Stomach (tissue), 8 donors: ENCODE measurements at regions not wholly inside any gene's neighbourhood (a gene's known extent, or its start where the extent isn't known, plus 50 kb on each side); places are given as distances from the start of the nearest gene placed in this dataset.
"Not testable (repeated sequence)": the region's sequence is repeated elsewhere in the genome, so short reads cannot be mapped to it uniquely, and the experiment has no call there.

Source experiments
- DNase-seq, 2 donors: peaks; one replicate each; pipeline versions ENCODE4 v3.0.0 to v3.0.0-alpha.2; 2013 to 2019
- H3K27ac ChIP-seq, 5 donors: fragments of 200-600 bp in 4 of 5; sonication (generic) in 4 of 5; one replicate each; pipeline ENCODE4 v1.5.1; 2013 to 2019; ENCODE audit warnings: mild to moderate bottlenecking in 1 of 5, moderate library complexity in 1 of 5
- H3K27me3 ChIP-seq, 3 donors: fragments of 200-600 bp; sonication (generic); one replicate each; pipeline ENCODE4 v1.5.1; 2017 to 2019; ENCODE audit warnings: mixed run types in 1 of 3
- H3K36me3 ChIP-seq, 4 donors: fragments of 200-600 bp; sonication (generic); 1 replicate in 3 of 4; 2 replicates in 1 of 4; pipeline ENCODE4 v1.5.1; 2016 to 2019
- H3K4me1 ChIP-seq, 4 donors: fragments of 200-600 bp; sonication (generic); one replicate each; pipeline ENCODE4 v1.5.1; 2016 to 2019
- H3K4me3 ChIP-seq, 4 donors: fragments of 200-600 bp; sonication (generic) in 3 of 4; one replicate each; pipeline ENCODE4 v1.5.1; 2016 to 2019; ENCODE audit warnings: mild to moderate bottlenecking in 1 of 4
- H3K9me3 ChIP-seq, 4 donors: fragments of 200-600 bp; sonication (generic); one replicate each; pipeline ENCODE4 v1.5.1; 2016 to 2019
- CTCF ChIP-seq, 7 experiments: fragments of 450-650 bp in 4 of 7; fragments of 200-600 bp in 3 of 7; sonication (generic) in 3 of 7; IDR thresholded peaks; one replicate each; pipeline ENCODE4 v1.5.1; 2016 to 2019; ENCODE audit warnings: antibody characterized with exemption in 7 of 7, control low read depth in 2 of 7, mild to moderate bottlenecking in 1 of 7
- EP300 ChIP-seq: sonication (generic); formaldehyde crosslinking; IDR thresholded peaks from one replicate; pipeline ENCODE4 v1.6.1; 2017; ENCODE audit warnings: antibody characterized with exemption
- POLR2A ChIP-seq, 4 donors: fragments of 450-650 bp; IDR thresholded peaks; one replicate each; pipeline ENCODE4 v1.6.1; 2016; ENCODE audit warnings: antibody characterized with exemption in 4 of 4, control low read depth in 2 of 4, mild to moderate bottlenecking in 1 of 4, moderate library complexity in 1 of 4
- POLR2AphosphoS5 ChIP-seq, 3 donors: sonication (generic); formaldehyde crosslinking; IDR thresholded peaks; one replicate each; pipeline ENCODE4 v1.6.1; 2016; ENCODE audit warnings: antibody characterized with exemption in 3 of 3
- WGBS, 5 donors: extraction: QIAGEN DNeasy Blood & Tissue Kit in 3 of 5; methylation state at CpG; one replicate each; pipeline versions ENCODE4 v1.1.5 to v1.1.7; 2013 to 2018; 5-methylcytosine and 5-hydroxymethylcytosine counted together
- intact Hi-C: fragments of 100-400 bp; cut with DNase I; formaldehyde crosslinking; loops from one replicate; pipeline ENCODE4 v1.15.1; 2023; ENCODE audit warnings: low total_unique reads
- donor health status: healthy with polysubstance abuse.
- donor health status: Bipolar disorder and iron deficiency.
- donor health status: healthy.

GRCh38 chr15:93748710-93749109, 482.7 kb upstream of the MCTP2 start:
- no peak for DNase-seq
- Histone ChIP-seq H3K4me1 (no peaks in the 10 kb centered on the region), H3K27ac (no peak overlapping the region), H3K36me3 (no peaks in the 10 kb centered on the region), H3K4me3 (no peak overlapping the region), H3K9me3 (peaks cover 0 to 33% (median 22%) of the 10 kb centered on the region in 4 donors), H3K27me3 (no peaks in the 10 kb centered on the region)
- TF ChIP-seq POLR2AphosphoS5 (IDR thresholded peaks at IDR 0.05) (no peak), EP300 (no peak), CTCF (IDR thresholded peaks at IDR 0.05) (no peak), POLR2A (IDR thresholded peaks at IDR 0.05) (no peak)
- intact Hi-C loops, result no loop called here

DNA sequence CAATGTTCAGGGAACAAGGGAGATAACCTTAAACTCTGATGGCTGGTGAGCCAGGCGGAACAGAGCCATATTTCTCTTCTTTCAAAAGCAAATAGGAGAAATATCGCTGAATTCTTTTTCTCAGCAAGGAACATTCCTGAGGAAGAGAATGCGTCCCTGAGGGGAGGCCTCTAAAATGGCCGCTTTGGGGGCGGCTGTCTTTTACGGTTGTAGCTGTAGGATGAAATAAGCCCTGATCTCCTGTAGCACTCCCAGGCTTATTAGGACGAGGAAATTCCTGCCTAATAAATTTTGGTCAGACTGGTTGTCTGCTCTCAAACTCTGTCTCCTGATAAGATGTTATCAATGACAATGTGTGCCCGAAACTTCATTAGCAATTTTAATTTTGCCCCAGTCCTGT, 496.4 kb upstream of the MCTP2 start:
- H3K4me1 ChIP-seq, intact Hi-C loops: not testable (repeated sequence)
- 88 to 96% (median 95%) methylated on average over 7 to 8 of the region's 8 CpGs for WGBS, 5 donors

DNA sequence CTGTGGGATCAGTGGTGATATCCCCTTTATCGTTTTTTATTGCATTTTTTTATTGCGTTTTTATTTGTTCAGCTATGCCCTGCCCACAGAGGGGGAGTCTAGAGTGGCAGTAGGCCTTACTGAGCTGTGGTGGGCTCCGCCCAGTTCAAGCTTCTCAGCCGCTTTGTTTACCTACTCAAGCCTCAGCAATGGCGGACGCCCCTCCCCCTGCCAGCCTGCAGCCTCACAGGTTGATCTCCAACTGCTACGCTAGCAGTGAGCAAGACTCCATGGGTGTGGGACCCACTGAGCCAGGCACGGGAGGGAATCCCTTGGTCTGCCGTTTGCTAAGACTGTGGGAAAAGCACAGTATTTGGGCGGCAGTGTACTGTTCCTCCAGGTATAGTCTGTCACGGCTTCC, 500.6 kb upstream of the MCTP2 start:
- WGBS, 5 donors, result 85 to 89% (median 86%) methylated on average over 10 to 11 of the region's 11 CpGs
- H3K9me3 ChIP-seq, result peaks cover 0 to 16% (median 11%) of the 10 kb centered on the region in 4 donors
- DNase-seq, result no peak
- no peak overlapping the region for H3K27ac ChIP-seq
- H3K4me1 ChIP-seq, result no peaks in the 10 kb centered on the region
- no peaks in the 10 kb centered on the region for H3K36me3 ChIP-seq
- H3K27me3 ChIP-seq, result no peaks in the 10 kb centered on the region
- TF ChIP-seq POLR2AphosphoS5 (IDR thresholded peaks at IDR 0.05) (no peak), POLR2A (IDR thresholded peaks at IDR 0.05) (no peak), CTCF (IDR thresholded peaks at IDR 0.05) (no peak), EP300 (no peak)
- intact Hi-C loops, result no loop called here
- H3K4me3 ChIP-seq, result no peak overlapping the region

More for the DNA sequence above, 496.4 kb upstream of the MCTP2 start:
- not testable (repeated sequence) for DNase-seq, H3K27me3 ChIP-seq, H3K27ac ChIP-seq, H3K36me3 ChIP-seq, H3K4me3 ChIP-seq
- H3K9me3 ChIP-seq, result peaks cover 0 to 34% (median 15%) of the 10 kb centered on the region in 4 donors

DNA sequence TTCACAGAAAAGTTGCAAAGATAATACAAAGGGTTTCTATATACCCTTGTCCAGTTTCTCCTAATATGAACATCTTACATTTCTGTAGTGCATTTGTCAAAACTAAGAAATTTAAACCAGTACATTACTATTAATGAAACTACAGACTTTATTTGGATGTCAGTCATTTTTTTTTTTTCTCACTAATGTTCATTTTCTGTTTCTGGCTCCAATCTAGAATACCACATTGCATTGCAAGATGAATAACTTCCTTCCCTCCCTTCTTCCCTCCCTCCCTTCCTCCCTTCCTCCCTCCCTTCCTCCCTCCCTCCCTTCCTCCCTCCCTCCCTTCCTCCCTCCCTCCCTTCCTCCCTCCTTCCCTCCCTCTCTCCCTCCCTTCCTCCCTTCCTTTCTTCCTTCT, 509.2 kb upstream of the MCTP2 start:
- TF ChIP-seq POLR2AphosphoS5 (IDR thresholded peaks at IDR 0.05), result no peak
- no peak for TF ChIP-seq CTCF (IDR thresholded peaks at IDR 0.05)
- no peak for TF ChIP-seq EP300
- TF ChIP-seq POLR2A (IDR thresholded peaks at IDR 0.05), result no peak
- DNase-seq, result no peak
- Histone ChIP-seq H3K9me3 (no peaks in the 10 kb centered on the region), H3K4me3 (no peak overlapping the region), H3K4me1 (no peaks in the 10 kb centered on the region), H3K36me3 (no peaks in the 10 kb centered on the region), H3K27ac (no peak overlapping the region), H3K27me3 (no peaks in the 10 kb centered on the region)
- intact Hi-C loops, result no loop called here

DNA sequence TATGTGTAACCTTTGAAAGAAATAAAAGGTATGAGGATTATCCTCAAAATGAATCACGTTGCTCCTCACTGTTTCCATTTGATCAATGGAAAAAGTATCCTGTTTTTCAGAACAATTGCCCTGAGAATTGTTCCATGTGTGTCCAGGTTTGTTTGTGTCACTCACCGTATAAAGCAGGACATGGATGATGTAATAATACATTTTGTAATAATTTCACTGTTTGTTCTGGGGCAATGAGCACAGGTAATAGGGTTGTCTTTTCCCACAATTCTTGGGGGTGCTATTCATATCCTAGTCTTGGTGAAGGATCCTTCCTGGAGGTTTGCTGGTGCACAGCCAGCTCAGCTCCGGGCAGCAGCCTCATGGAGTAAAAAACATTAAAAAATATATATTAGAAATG, 510.8 kb upstream of the MCTP2 start:
- DNase-seq, result no peak
- intact Hi-C loops, result no loop called here
- WGBS, 5 donors, result 73 to 84% (median 80%) methylated on average over 3 of the region's 3 CpGs
- no peaks in the 10 kb centered on the region for H3K9me3 ChIP-seq
- TF ChIP-seq POLR2AphosphoS5 (IDR thresholded peaks at IDR 0.05) (no peak), POLR2A (IDR thresholded peaks at IDR 0.05) (no peak), CTCF (IDR thresholded peaks at IDR 0.05) (no peak), EP300 (no peak)
- no peak overlapping the region for H3K4me3 ChIP-seq
- H3K36me3 ChIP-seq, result no peaks in the 10 kb centered on the region
- H3K4me1 ChIP-seq, result no peaks in the 10 kb centered on the region
- no peaks in the 10 kb centered on the region for H3K27me3 ChIP-seq
- no peak overlapping the region for H3K27ac ChIP-seq
